OCI-LY1 (cell line): ENCODE measurements at regions not wholly inside any gene's neighbourhood (a gene's known extent, or its start where the extent isn't known, plus 50 kb on each side); places are given as distances from the start of the nearest gene placed in this dataset.

Experiments used
- H2AFZ ChIP-seq: fragments of 200-600 bp; sonication (generic), shearing (Covaris generic); 2 replicates; pipeline ENCODE4 v1.6.0; 2014; ENCODE audit warnings: antibody characterized with exemption, mild to moderate bottlenecking, low read length
- H3F3A ChIP-seq: fragments of 200-600 bp; sonication (generic), shearing (Covaris generic); 2 replicates; pipeline ENCODE4 v1.6.0; 2014; ENCODE audit warnings: mild to moderate bottlenecking, antibody characterized with exemption, low read length, moderate library complexity; ENCODE audit not compliant: insufficient read depth
- H3K27ac ChIP-seq: fragments of 200-600 bp; sonication (generic); 2 replicates; pipeline ENCODE4 v1.5.1; 2014; ENCODE audit warnings: low read length, mixed run types, mild to moderate bottlenecking, low read depth; ENCODE audit not compliant: poor library complexity, severe bottlenecking
- H3K27me3 ChIP-seq: fragments of 200-600 bp; sonication (generic); 2 replicates; pipeline ENCODE4 v1.6.0; 2014; ENCODE audit warnings: antibody characterized with exemption, mild to moderate bottlenecking, low read length, moderate library complexity; ENCODE audit not compliant: insufficient read depth
- H3K36me3 ChIP-seq: fragments of 200-600 bp; sonication (generic); 2 replicates; pipeline ENCODE4 v1.6.1; 2014; ENCODE audit warnings: mild to moderate bottlenecking, antibody characterized with exemption, low read length, moderate library complexity, mixed read lengths; ENCODE audit not compliant: insufficient read depth
- H3K4me1 ChIP-seq: fragments of 200-600 bp; sonication (generic); 2 replicates; pipeline ENCODE4 v1.5.1; 2014; ENCODE audit warnings: mild to moderate bottlenecking, low read length, moderate library complexity; ENCODE audit not compliant: insufficient read depth, severe bottlenecking
- H3K4me2 ChIP-seq: fragments of 200-600 bp; sonication (generic), shearing (Covaris generic); 2 replicates; pipeline ENCODE4 v1.6.1; 2014; ENCODE audit warnings: low read length
- H3K4me3 ChIP-seq: fragments of 200-600 bp; sonication (generic); 2 replicates; pipeline ENCODE4 v1.5.1; 2014; ENCODE audit warnings: low read length, low read depth, mild to moderate bottlenecking, mixed read lengths; ENCODE audit not compliant: poor library complexity, severe bottlenecking
- H3K79me2 ChIP-seq: fragments of 200-600 bp; shearing (Covaris generic); 2 replicates; pipeline ENCODE4 v1.6.1; 2016; ENCODE audit warnings: mixed run types, low read length, mixed read lengths; ENCODE audit not compliant: insufficient read depth
- H3K9ac ChIP-seq: fragments of 200-600 bp; sonication (generic), shearing (Covaris generic); 2 replicates; pipeline ENCODE4 v1.6.1; 2014; ENCODE audit warnings: mild to moderate bottlenecking, low read length, mixed read lengths
- H3K9me2 ChIP-seq: fragments of 200-600 bp; sonication (generic), shearing (Covaris generic); 2 replicates; pipeline ENCODE4 v1.6.1; 2014; ENCODE audit warnings: low read depth, mild to moderate bottlenecking, low read length, mixed read lengths
- H3K9me3 ChIP-seq: fragments of 200-600 bp; shearing (Covaris generic); 2 replicates; pipeline ENCODE4 v1.6.1; 2014; ENCODE audit warnings: low read length, mixed read lengths
- H4K20me1 ChIP-seq: fragments of 200-600 bp; sonication (generic), shearing (Covaris generic); 2 replicates; pipeline ENCODE4 v1.6.0; 2016; ENCODE audit warnings: mild to moderate bottlenecking, low read length; ENCODE audit not compliant: insufficient read depth
- EZH2 ChIP-seq: fragments of 200-600 bp; sonication (generic), shearing (Covaris generic); IDR thresholded peaks from 2 replicates; pipeline ENCODE4 v1.8.0; 2017; ENCODE audit warnings: borderline replicate concordance, mixed run types, mild to moderate bottlenecking, antibody characterized with exemption, low read length, moderate library complexity, mixed read lengths
- TF ChIP-seq, protein P1 (sequence below): fragments of 200-600 bp; sonication (generic), shearing (Covaris generic); IDR thresholded peaks from 2 replicates; pipeline ENCODE4 v1.5.1; 2017; ENCODE audit warnings: mild to moderate bottlenecking, antibody characterized with exemption, low read length, moderate library complexity, mixed read lengths

DNA sequence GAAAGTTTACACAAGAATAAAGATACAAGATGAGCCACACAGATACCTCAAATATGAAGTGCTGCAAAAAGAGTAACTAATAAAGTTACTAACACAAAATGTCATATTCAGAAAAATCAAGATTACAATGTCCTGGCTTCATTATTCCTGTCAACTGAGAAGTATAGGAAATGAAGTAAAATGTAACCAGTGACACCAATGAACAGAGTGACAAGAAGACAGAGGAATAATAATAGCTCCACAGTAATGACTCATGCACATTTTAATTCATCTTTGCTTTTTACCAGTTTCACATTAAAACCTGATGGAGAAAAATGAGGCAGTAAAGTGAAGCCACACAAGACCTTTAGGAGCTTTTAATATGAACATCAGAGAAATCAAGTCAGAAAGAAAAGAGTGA lies 214.1 kb downstream of the ZBBX start:
- H4K20me1 ChIP-seq = no peaks in the 10 kb centered on the region
- no peak overlapping the region for H3K9ac ChIP-seq
- H3K36me3 ChIP-seq = no peaks in the 10 kb centered on the region
- H2AFZ ChIP-seq = no peak overlapping the region
- H3K27ac ChIP-seq = no peak overlapping the region
- no peaks in the 10 kb centered on the region for H3K27me3 ChIP-seq
- no peak overlapping the region for H3K4me2 ChIP-seq
- no peaks in the 10 kb centered on the region for H3K4me1 ChIP-seq
- H3K9me3 ChIP-seq = no peaks in the 10 kb centered on the region
- no peaks in the 10 kb centered on the region for H3F3A ChIP-seq
- H3K9me2 ChIP-seq = no peaks in the 10 kb centered on the region
- TF ChIP-seq EZH2 = no peak
- TF ChIP-seq, protein P1, sequence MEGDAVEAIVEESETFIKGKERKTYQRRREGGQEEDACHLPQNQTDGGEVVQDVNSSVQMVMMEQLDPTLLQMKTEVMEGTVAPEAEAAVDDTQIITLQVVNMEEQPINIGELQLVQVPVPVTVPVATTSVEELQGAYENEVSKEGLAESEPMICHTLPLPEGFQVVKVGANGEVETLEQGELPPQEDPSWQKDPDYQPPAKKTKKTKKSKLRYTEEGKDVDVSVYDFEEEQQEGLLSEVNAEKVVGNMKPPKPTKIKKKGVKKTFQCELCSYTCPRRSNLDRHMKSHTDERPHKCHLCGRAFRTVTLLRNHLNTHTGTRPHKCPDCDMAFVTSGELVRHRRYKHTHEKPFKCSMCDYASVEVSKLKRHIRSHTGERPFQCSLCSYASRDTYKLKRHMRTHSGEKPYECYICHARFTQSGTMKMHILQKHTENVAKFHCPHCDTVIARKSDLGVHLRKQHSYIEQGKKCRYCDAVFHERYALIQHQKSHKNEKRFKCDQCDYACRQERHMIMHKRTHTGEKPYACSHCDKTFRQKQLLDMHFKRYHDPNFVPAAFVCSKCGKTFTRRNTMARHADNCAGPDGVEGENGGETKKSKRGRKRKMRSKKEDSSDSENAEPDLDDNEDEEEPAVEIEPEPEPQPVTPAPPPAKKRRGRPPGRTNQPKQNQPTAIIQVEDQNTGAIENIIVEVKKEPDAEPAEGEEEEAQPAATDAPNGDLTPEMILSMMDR = no peak
- no peaks in the 10 kb centered on the region; the same call in 1 of the 2 replicates for H3K79me2 ChIP-seq
- H3K4me3 ChIP-seq = no peak overlapping the region

DNA sequence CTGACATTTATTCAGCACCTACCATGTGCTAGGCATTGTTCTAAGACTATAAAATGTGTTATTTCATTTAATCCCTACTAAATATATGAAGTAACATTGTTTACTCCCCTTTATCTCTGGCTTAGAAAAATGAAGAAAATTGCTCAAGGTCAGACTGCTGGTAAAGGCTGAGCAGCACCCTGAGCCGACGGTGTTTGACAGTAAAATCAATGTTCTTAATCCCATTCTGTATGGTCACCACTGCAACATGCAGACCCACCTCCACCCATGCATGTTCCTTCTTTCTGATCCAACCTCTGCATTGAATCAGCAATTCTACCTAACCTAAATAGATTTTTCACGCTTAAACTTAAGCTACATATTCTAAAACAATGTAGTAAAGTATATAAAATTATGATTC lies 216.5 kb downstream of the ZBBX start:
- Histone ChIP-seq H3F3A (no peaks in the 10 kb centered on the region), H3K79me2 (no peaks in the 10 kb centered on the region; the same call in 1 of the 2 replicates), H3K9me2 (no peaks in the 10 kb centered on the region), H3K36me3 (no peaks in the 10 kb centered on the region), H3K4me2 (no peak overlapping the region), H3K27me3 (no peaks in the 10 kb centered on the region), H3K9me3 (no peaks in the 10 kb centered on the region), H4K20me1 (no peaks in the 10 kb centered on the region), H3K27ac (no peak overlapping the region), H3K4me3 (no peak overlapping the region), H2AFZ (no peak overlapping the region), H3K4me1 (no peaks in the 10 kb centered on the region), H3K9ac (no peak overlapping the region)
- TF ChIP-seq EZH2 = no peak
- TF ChIP-seq, protein P1 = no peak

DNA sequence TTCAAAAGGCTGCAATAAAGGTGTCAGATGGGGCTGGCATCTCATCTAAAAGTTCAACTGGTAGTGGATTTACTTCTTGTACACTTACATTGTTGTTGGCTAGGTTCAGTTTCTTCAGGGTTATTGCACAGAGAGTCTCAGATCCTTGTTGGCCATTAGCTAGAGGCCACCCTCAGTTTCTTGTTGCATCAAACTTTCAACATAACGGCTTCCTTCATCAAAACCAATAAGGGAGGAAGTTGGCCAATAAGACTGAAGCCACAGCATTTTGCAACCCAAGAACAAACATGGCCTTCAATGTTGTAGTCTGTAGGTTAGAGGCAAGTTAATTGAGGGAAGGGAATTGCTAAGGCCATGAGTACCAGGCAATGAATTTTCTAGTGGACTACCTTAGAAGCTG lies 218.0 kb downstream of the ZBBX start:
- Histone ChIP-seq H3K27me3 (no peaks in the 10 kb centered on the region), H3K4me3 (no peak overlapping the region), H4K20me1 (no peaks in the 10 kb centered on the region), H3K9ac (no peak overlapping the region), H3K4me2 (no peak overlapping the region), H3F3A (no peaks in the 10 kb centered on the region), H3K79me2 (no peaks in the 10 kb centered on the region; the same call in 1 of the 2 replicates), H3K4me1 (no peaks in the 10 kb centered on the region), H3K9me2 (no peaks in the 10 kb centered on the region), H3K36me3 (no peaks in the 10 kb centered on the region), H3K27ac (no peak overlapping the region), H3K9me3 (no peaks in the 10 kb centered on the region), H2AFZ (no peak overlapping the region)
- no peak for TF ChIP-seq EZH2
- TF ChIP-seq, protein P1 = no peak
